Gastrocnemius medialis (tissue), 4 donors: ENCODE measurements at regions not wholly inside any gene's neighbourhood (a gene's known extent, or its start where the extent isn't known, plus 50 kb on each side); places are given as distances from the start of the nearest gene placed in this dataset.

ENCODE experiments used
- ATAC-seq, 2 donors: fragments of 150-250 bp; one replicate each; pipeline ENCODE4 v1.9.1; 2016
- DNase-seq, 2 donors: peaks; one replicate each; pipeline ENCODE4 v3.0.0-alpha.2; 2019
- H3K27ac ChIP-seq, 4 donors: fragments of 200-600 bp; sonication (generic); 1 replicate in 1 of 4; 2 replicates in 3 of 4; pipeline ENCODE4 v1.5.1; 2016 to 2018; ENCODE audit warnings: mild to moderate bottlenecking in 2 of 4, moderate library complexity in 1 of 4
- H3K27me3 ChIP-seq, 3 donors: fragments of 200-600 bp; sonication (generic) in 2 of 3; 1 replicate in 1 of 3; 2 replicates in 2 of 3; pipeline versions ENCODE4 v1.5.1 to v1.6.0; 2016 to 2019; ENCODE audit warnings: mild to moderate bottlenecking in 1 of 3, moderate library complexity in 1 of 3
- H3K36me3 ChIP-seq, 2 donors: fragments of 200-600 bp; sonication (generic) in 1 of 2; one replicate each; pipeline ENCODE4 v1.5.1; 2017 to 2018
- H3K4me1 ChIP-seq, 2 donors: fragments of 200-600 bp; sonication (generic) in 1 of 2; one replicate each; pipeline ENCODE4 v1.5.1; 2016 to 2017; ENCODE audit warnings: mild to moderate bottlenecking in 2 of 2
- H3K4me3 ChIP-seq, 4 donors: fragments of 200-600 bp; sonication (generic) in 3 of 4; 1 replicate in 1 of 4; 2 replicates in 3 of 4; pipeline ENCODE4 v1.5.1; 2016 to 2019; ENCODE audit warnings: mild to moderate bottlenecking in 2 of 4
- H3K9me3 ChIP-seq, 3 donors: fragments of 200-600 bp; sonication (generic) in 2 of 3; 1 replicate in 1 of 3; 2 replicates in 2 of 3; pipeline ENCODE4 v1.5.1; 2016 to 2019
- CTCF ChIP-seq, 5 experiments: fragments of 450-650 bp in 3 of 5; fragments of 200-600 bp in 2 of 5; sonication (generic) in 2 of 5; IDR thresholded peaks in 4 of 5; conservative IDR thresholded peaks in 1 of 5; 1 replicate in 4 of 5; 2 replicates in 1 of 5; pipeline ENCODE4 v1.5.1; 2016 to 2019; ENCODE audit warnings: antibody characterized with exemption in 5 of 5, mild to moderate bottlenecking in 3 of 5, moderate library complexity in 3 of 5
- POLR2A ChIP-seq, 2 donors: fragments of 450-650 bp; IDR thresholded peaks; one replicate each; pipeline ENCODE4 v1.6.1; 2017; ENCODE audit warnings: antibody characterized with exemption in 2 of 2, mild to moderate bottlenecking in 2 of 2, moderate library complexity in 2 of 2
- in situ Hi-C, 4 donors: fragments of 200-750 bp; cut with MboI; loops; one replicate each; pipeline versions ENCODE4 v1.15.0 to v1.8.0; 2017; ENCODE audit warnings: low sequenced_read_pairs in 4 of 4
- intact Hi-C: fragments of 100-400 bp; cut with DNase I; formaldehyde crosslinking; loops from one replicate; pipeline ENCODE4 v1.15.1; 2023; ENCODE audit warnings: low total_unique reads

- H3K36me3 ChIP-seq, result no peaks in the 10 kb centered on the region
- no peaks in the 10 kb centered on the region for H3K4me1 ChIP-seq
- no peak for TF ChIP-seq POLR2A (IDR thresholded peaks at IDR 0.05)
- no peak for TF ChIP-seq CTCF (IDR thresholded peaks at IDR 0.05 in 4 of 5, conservative IDR thresholded peaks at IDR 0.05 in 1 of 5)
- H3K4me3 ChIP-seq, result no peak overlapping the region
- H3K9me3 ChIP-seq, result no peaks in the 10 kb centered on the region
- intact Hi-C loops, result no loop called here
- DNase-seq (no peak), ATAC-seq (no peak)
- no peak overlapping the region for H3K27ac ChIP-seq
- no peaks in the 10 kb centered on the region for H3K27me3 ChIP-seq
- in situ Hi-C loops, result no loop called here
Measured at GRCh38 chr16:66278604-66279262, 87.8 kb upstream of the CDH5 start.

GRCh38 chr16:66278111-66278531 is 88.4 kb upstream of the CDH5 start:
- intact Hi-C loops (no loop called here), in situ Hi-C loops (no loop called here)
- no peaks in the 10 kb centered on the region for H3K27me3 ChIP-seq
- DNase-seq (no peak), ATAC-seq (no peak)
- TF ChIP-seq CTCF (IDR thresholded peaks at IDR 0.05 in 4 of 5, conservative IDR thresholded peaks at IDR 0.05 in 1 of 5) (no peak), POLR2A (IDR thresholded peaks at IDR 0.05) (no peak)
- H3K4me1 ChIP-seq, result no peaks in the 10 kb centered on the region
- H3K27ac ChIP-seq, result no peak overlapping the region
- H3K4me3 ChIP-seq, result no peak overlapping the region
- H3K36me3 ChIP-seq, result no peaks in the 10 kb centered on the region
- no peaks in the 10 kb centered on the region for H3K9me3 ChIP-seq

GRCh38 chr16:66277311-66278070 is 89.0 kb upstream of the CDH5 start:
- ATAC-seq, result no peak
- in situ Hi-C loops, result no loop called here
- intact Hi-C loops, result no loop called here

GRCh38 chr16:66275775-66276428 is 90.6 kb upstream of the CDH5 start:
- H3K4me3 ChIP-seq, result no peak overlapping the region
- intact Hi-C loops (no loop called here), in situ Hi-C loops (no loop called here)
- H3K9me3 ChIP-seq, result no peaks in the 10 kb centered on the region
- ATAC-seq (no peak), DNase-seq (no peak)
- H3K27ac ChIP-seq, result no peak overlapping the region
- peak in 2 of 5 experiments; percentile 22 to 29 for TF ChIP-seq CTCF (IDR thresholded peaks at IDR 0.05 in 4 of 5, conservative IDR thresholded peaks at IDR 0.05 in 1 of 5)
- no peak for TF ChIP-seq POLR2A (IDR thresholded peaks at IDR 0.05)
- H3K4me1 ChIP-seq, result no peaks in the 10 kb centered on the region
- H3K27me3 ChIP-seq, result peaks cover 0 to 1% (median 0%) of the 10 kb centered on the region in 3 donors
- no peaks in the 10 kb centered on the region for H3K36me3 ChIP-seq

More at GRCh38 chr16:66277311-66278070, 89.0 kb upstream of the CDH5 start:
- Histone ChIP-seq H3K27me3 (no peaks in the 10 kb centered on the region), H3K4me1 (no peaks in the 10 kb centered on the region), H3K4me3 (no peak overlapping the region), H3K36me3 (no peaks in the 10 kb centered on the region), H3K27ac (no peak overlapping the region), H3K9me3 (no peaks in the 10 kb centered on the region)
- no peak for DNase-seq
- TF ChIP-seq POLR2A (IDR thresholded peaks at IDR 0.05) (no peak), CTCF (IDR thresholded peaks at IDR 0.05 in 4 of 5, conservative IDR thresholded peaks at IDR 0.05 in 1 of 5) (no peak)
